Spleen (tissue), 7 donors: ENCODE measurements at regions not wholly inside any gene's neighbourhood (a gene's known extent, or its start where the extent isn't known, plus 50 kb on each side); places are given as distances from the start of the nearest gene placed in this dataset.

Experiments
- CTCF ChIP-seq, 11 experiments: fragments of 200-600 bp in 7 of 11; fragments of 450-650 bp in 4 of 11; sonication (generic) in 4 of 11; IDR thresholded peaks in 8 of 11; conservative IDR thresholded peaks in 3 of 11; 1 replicate in 7 of 11; 2 replicates in 4 of 11; pipeline versions ENCODE4 v1.4.0 to v1.8.0; 2016 to 2021; ENCODE audit warnings: antibody characterized with exemption in 11 of 11, inconsistent platforms in 4 of 11, mild to moderate bottlenecking in 1 of 11
- POLR2A ChIP-seq, 3 donors: fragments of 450-650 bp; IDR thresholded peaks; one replicate each; pipeline ENCODE4 v1.5.1; 2017; ENCODE audit warnings: antibody characterized with exemption in 3 of 3, mild to moderate bottlenecking in 1 of 3
- donor health status: DM: no; HTN: no; CAD: no; lungs with moderate emphysema.
- donor health status: DM: no; HTN: no; CAD: no.
- donor health status: DM: no; HTN: no; CAD: no.

- no peak for TF ChIP-seq POLR2A (IDR thresholded peaks at IDR 0.05)
- no peak for TF ChIP-seq CTCF (IDR thresholded peaks at IDR 0.05 in 8 of 11, conservative IDR thresholded peaks at IDR 0.05 in 3 of 11)
Measured at GRCh38 chr2:5183031-5183430, 509.2 kb upstream of the SOX11 start.
